GM21786 (cell line): ENCODE measurements at regions not wholly inside any gene's neighbourhood (a gene's known extent, or its start where the extent isn't known, plus 50 kb on each side); places are given as distances from the start of the nearest gene placed in this dataset.
"Not testable (repeated sequence)": the region's sequence is repeated elsewhere in the genome, so short reads cannot be mapped to it uniquely, and the experiment has no call there.

Experiments used
- ATAC-seq: cut with Tn5 transposase; IDR thresholded peaks from one replicate; pipeline ENCODE4 v1.9.1; 2021; ENCODE audit not compliant: unreplicated experiment

DNA sequence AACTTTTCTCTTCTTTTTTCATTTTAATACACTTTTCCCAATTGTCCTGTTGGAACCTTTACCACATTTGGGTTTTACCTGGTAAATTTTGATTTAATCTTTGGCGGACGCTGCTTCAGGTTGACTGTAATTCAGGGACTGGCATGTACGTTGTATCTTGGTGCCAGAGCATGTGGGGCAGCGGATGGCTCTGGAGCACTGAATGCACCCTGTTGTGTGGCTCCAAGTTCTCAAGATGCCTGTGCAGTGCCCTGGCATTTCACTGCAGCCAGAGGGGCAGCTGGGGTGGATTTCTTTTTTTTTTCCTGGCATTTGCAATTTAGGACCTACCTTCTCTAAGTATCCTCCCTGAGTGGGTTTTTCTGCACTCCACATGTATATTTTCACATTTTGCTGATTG, 242.2 kb downstream of the BLID start:
- no peak for ATAC-seq

GRCh38 chr11:121872356-121872755, 243.7 kb downstream of the BLID start:
- ATAC-seq, result no peak

DNA sequence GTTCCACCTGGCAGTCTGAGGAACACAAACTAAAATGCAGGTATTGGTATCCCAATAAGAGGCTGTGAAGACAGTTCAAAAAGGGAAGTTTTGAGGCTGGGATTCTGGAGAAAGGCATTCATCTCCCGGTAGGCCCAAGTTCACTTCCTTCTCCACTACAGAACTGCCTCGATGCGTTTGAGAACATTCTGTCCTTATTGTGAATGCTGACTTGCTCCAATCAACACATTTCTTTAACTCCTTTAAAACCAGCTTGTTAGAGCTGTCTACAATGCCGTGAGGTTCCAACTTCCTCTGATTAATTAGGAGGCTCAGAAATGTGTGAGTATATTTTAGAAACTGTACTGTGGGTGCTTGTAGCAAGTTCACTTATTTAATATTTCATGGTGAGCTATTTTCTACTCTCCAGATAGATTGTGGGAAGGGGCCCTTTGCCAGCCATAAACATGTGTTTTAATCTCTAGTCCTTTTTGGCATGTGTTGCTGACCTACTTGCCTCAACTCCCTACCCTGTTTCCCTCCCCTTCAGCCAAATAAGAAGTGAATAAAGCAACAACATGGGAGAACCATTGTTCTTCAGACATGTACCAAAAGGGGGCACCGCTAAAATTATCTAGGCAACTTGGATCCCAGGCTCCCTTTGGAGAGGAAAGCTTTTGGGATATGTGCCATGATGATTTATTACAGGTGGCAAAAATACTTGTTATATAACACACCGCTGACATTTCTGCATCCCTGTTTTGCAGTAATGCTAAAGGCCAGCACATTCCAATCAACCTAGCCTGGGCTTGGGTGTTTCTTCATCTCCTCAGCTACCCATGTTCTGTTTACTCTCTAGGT, 245.6 kb downstream of the BLID start:
- no peak for ATAC-seq

DNA sequence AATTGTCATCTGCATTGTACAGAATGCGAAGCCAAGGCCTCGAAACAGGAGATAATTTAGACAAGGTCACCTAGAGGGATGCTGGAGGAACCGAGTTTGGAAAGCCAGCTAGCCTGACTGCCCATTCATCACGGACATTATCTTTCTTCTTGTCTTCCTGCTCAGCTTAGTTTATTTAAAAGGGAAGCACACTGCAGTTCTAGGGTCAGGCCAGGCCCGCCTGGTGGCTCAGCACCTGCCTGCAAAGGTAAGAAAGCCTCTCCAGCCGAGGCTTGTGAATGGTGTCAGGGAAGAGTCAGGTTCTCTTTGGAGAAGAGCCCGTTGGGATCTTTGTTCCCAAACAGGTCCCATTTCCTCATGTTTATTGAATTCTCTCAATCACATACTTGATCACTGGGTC, 246.5 kb downstream of the BLID start:
- ATAC-seq, result no peak

- no peak for ATAC-seq
Observed at GRCh38 chr11:121866754-121867153, 249.3 kb downstream of the BLID start.

- ATAC-seq, result no peak
Observed at GRCh38 chr11:121864660-121865059, 251.4 kb downstream of the BLID start.

GRCh38 chr11:121863126-121863525, 252.9 kb downstream of the BLID start:
- ATAC-seq, result no peak

- ATAC-seq, result not testable (repeated sequence)
Observed at GRCh38 chr11:121855138-121855537, 260.9 kb downstream of the BLID start.

DNA sequence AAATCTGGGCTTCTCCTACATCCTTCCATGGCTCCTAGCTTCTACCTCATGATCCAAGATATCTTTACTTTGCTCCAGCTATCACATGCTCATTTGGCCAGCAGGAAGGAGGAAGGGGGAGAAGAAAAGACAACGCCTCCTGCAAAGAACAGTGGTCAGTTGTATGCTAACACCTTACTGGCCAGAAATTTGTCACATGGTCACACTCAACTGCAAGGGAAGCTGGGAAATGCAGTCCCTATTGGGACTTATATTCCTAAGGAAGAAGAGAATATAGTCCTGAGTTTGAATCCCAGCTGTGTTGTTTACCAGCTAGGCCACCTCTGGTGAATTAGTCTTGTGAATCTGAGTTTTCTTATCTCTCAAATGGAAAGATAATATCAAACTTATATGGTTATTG, 272.0 kb downstream of the BLID start:
- ATAC-seq, result no peak

- no peak for ATAC-seq
Observed at GRCh38 chr11:121842192-121842585, 273.8 kb downstream of the BLID start.

- ATAC-seq, result no peak
Observed at GRCh38 chr11:121841487-121842191, 274.4 kb downstream of the BLID start.

DNA sequence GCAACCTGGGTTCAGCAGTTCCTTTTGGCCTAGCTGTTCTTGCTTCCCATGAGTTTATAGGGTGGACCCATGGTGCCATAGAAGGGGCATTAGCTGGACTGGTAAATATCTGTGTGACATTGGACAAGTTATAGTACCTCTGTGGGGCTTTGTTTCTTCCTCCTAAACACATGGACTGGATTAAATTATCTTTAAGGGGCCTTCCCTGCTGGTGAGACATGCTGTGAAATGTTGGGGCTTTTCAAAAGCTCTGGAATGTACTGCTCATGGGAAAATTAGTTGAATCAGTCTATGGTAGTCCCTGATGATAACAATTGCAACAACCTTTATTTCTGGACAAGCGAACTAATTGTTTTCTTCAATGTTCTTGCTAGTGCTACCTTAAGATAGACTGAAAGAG, 276.2 kb downstream of the BLID start:
- ATAC-seq, result no peak

DNA sequence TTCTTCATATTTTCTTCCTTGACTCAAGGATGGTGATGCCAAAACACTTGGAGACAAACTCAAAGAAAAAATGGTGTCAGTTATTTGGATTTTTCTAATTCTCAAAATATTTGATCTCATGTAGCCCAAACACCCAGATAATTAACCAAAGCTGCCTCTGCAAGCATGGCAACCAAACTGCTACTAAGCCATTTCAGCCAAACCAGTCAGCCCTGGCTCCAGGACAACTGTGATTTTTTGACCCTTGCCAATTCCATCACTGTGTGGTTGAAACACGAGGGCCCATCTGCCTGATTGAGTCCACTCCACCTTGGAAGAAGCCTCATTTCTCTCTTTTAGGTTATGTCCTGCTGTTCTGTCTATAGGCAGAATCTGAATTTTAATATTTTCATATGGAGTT, 277.4 kb downstream of the BLID start:
- no peak for ATAC-seq

DNA sequence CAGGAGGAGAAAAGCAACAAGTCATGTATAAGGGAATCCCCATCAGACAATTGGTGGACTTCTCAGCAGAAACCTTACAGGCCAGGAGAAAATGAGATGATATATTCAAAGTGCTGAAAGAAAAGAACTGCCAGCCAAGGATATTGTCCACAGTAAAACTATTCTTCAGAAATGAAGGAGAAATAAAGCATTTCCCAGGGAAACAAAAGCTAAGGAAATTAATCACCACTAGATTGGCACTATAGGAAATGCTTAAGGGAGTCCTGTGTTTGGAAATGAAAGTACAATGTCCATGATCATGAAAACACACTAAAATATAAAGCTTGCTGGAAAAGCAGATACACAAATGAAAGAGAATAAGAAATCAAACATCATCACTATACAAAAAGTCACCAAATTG, 282.0 kb downstream of the BLID start:
- ATAC-seq, result no peak

DNA sequence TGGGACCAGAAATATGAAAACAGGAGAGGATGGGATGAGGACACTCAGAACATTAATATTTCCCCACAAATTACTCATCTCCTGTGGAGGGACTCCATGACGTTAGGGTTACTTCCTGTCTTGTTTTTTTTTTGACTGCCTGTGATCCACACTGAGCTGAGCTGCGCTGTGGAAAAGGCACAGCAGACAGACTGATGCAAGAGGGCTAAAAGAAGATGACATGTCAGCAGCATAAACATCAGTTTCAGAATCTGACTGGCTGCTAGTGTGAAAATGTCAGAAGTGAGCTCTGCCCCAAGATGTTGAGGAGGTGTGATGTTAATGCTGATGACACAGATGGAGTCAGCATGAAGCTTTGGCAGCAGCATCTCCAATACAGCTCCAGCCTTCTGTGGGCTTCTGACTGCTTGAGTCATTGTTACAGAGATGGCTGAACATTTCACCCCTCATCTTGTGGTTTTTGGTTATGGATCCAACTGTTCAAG, 286.8 kb downstream of the BLID start:
- ATAC-seq, result no peak

DNA sequence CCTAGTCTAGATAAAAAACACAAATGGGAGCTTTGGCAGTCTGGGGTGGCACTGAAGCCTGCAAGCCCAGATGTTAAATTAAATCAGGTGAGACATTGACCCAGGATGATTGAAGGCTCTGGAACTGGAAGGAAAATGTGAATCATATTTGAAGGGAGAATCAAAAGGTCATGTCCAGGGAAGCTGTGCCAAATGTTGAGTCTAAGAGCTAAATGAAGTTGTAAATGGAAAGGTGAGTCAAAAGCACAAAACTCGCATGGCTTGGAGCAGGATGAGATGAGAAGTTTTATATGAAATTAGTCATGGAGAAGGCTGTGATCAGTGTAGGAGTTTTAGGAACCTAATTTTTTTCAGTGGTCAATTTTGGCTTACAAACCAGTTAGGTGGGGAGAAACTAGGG, 301.1 kb downstream of the BLID start:
- ATAC-seq, result no peak

DNA sequence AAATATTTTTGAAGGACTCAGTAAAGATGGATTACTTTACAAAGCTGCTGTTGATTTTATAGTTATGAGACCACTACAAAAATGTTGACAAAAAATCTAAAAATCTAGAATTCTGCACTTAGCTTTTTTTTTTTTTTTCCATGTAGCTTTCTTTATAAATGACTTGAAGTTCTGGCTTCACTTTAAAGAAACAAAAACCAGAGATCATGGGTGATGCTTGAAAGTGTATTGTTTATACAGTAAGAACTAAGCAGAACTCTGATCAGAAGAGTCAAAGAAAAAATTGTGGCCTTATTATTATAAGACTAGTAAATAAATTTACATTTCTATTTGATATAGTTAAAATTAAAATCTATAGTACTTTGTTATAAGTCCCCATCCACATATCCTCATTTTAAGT, 301.7 kb downstream of the BLID start:
- ATAC-seq, result no peak

DNA sequence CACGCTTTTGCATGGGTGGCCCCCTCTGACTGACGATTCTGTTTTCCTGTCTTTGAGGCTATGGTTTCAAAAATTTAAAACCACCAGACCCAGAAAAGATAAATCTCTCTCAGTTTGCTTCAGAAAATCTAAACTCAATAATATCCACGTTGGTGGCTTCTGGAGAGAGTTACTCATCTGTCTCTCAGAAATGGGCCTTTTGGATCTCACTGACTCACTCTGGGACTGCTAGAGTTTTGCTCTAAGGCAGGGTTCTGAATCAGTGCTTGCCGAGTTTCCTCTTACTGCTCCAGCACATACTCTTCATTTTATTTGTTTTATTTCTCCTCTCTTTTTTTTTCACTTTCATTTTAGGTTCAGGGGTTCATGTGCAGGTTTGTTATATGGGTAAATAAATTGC, 305.7 kb downstream of the BLID start:
- ATAC-seq, result no peak

- ATAC-seq, result no peak
Observed at GRCh38 chr11:121808096-121808495, 307.9 kb downstream of the BLID start.

- no peak for ATAC-seq
Observed at GRCh38 chr11:121807051-121807450, 309.0 kb downstream of the BLID start.

DNA sequence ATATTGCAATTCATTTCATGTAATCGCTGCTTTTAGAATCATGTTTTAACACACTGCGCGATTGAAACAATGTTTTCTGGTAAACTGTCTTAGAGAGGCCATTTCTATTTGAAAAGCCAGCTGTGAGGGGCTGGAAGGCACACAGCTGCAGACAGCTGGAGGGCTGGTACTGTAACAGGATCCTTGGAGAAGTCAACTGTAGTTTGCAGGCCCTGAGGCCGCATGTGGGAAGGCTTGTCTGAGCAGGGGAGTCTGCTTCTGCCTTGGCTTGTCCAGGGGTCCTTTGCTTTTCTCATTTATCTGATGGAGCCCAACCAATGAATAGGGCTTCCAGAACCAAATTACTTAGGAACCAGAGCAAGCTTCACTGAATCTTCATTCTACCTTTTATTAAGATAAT, 313.5 kb downstream of the BLID start:
- ATAC-seq, result no peak

GRCh38 chr11:121801781-121802180, 314.2 kb downstream of the BLID start:
- no peak for ATAC-seq
